IMR-90 (cell line): ENCODE measurements at regions not wholly inside any gene's neighbourhood (a gene's known extent, or its start where the extent isn't known, plus 50 kb on each side); places are given as distances from the start of the nearest gene placed in this dataset.

Experiments
- ATAC-seq: fragments of 200-7000 bp; cut with Tn5 transposase; 2 replicates; pipeline ENCODE4 v1.9.1; 2020; ENCODE audit warnings: low read depth, mild to moderate bottlenecking, moderate library complexity
- BruUV-seq: library from RNA; stranded (reverse); fragments of 400-500 nt; replicated peaks from 2 replicates; lab custom pipeline; 2021; lab: Mats Ljungman, UMichigan
- CTCF ChIA-PET: fragments of 300-600 bp; formaldehyde crosslinking; extraction: SDS; loops from one replicate; lab custom pipeline; 2021; ENCODE audit warnings: antibody characterized with exemption; lab: Yijun Ruan, JAX
- POLR2A ChIA-PET: fragments of 300-600 bp; sonication (Branson Sonifier 250); formaldehyde crosslinking; loops from one replicate; lab custom pipeline; 2022; ENCODE audit warnings: antibody characterized with exemption; ENCODE audit not compliant: unreplicated experiment; lab: Charles Lee
- DNase-seq: peaks from one replicate; pipeline ENCODE4 v3.0.0; 2013
- H2AFZ ChIP-seq: replicated peaks from 2 replicates; pipeline ENCODE3; 2013; ENCODE audit warnings: low read length, mild to moderate bottlenecking; ENCODE audit not compliant: poor library complexity
- H2AK5ac ChIP-seq: 2 replicates; pipeline ENCODE4 v1.6.1; 2013; ENCODE audit warnings: low read depth, low read length, inconsistent platforms
- H2AK9ac ChIP-seq: replicated peaks from 2 replicates; pipeline ENCODE3; 2013; ENCODE audit warnings: mild to moderate bottlenecking, low read depth, low read length, moderate library complexity; ENCODE audit not compliant: poor library complexity
- H2BK120ac ChIP-seq: 2 replicates; pipeline ENCODE4 v1.6.1; 2013; ENCODE audit warnings: low read depth, low read length, inconsistent platforms
- H2BK15ac ChIP-seq: 3 replicates; pipeline ENCODE4 v1.6.1; 2013; ENCODE audit warnings: low read depth, low read length, inconsistent platforms
- H2BK20ac ChIP-seq: 2 replicates; pipeline ENCODE4 v1.6.1; 2013; ENCODE audit warnings: low read depth, mild to moderate bottlenecking, inconsistent platforms, low read length, moderate library complexity
- H2BK5ac ChIP-seq: 2 replicates; pipeline ENCODE4 v1.6.1; 2013; ENCODE audit warnings: mild to moderate bottlenecking, low read depth, low read length, inconsistent platforms; ENCODE audit not compliant: poor library complexity, severe bottlenecking
- H3K14ac ChIP-seq: replicated peaks from 2 replicates; pipeline ENCODE4 v1.6.1; 2013; ENCODE audit warnings: low read depth, low read length, inconsistent platforms
- H3K18ac ChIP-seq: 2 replicates; pipeline ENCODE4 v1.6.1; 2013; ENCODE audit warnings: low read depth, low read length, control low read depth
- H3K23ac ChIP-seq: 2 replicates; pipeline ENCODE4 v1.6.1; 2013; ENCODE audit warnings: low read depth, low read length, inconsistent platforms
- H3K27ac ChIP-seq: 2 replicates; pipeline ENCODE4 v1.5.1; 2013; ENCODE audit warnings: mild to moderate bottlenecking, control low read depth, low read length; ENCODE audit not compliant: insufficient read depth
- H3K27me3 ChIP-seq: 2 replicates; pipeline ENCODE4 v1.6.1; 2013; ENCODE audit warnings: low read length; ENCODE audit not compliant: control insufficient read depth, insufficient read depth
- H3K36me3 ChIP-seq: 2 replicates; pipeline ENCODE4 v1.6.1; 2013; ENCODE audit warnings: low read length, mixed read lengths; ENCODE audit not compliant: control insufficient read depth, insufficient read depth
- H3K4ac ChIP-seq: 2 replicates; pipeline ENCODE4 v1.6.1; 2013; ENCODE audit warnings: low read depth, low read length, inconsistent platforms
- H3K4me1 ChIP-seq: 2 replicates; pipeline ENCODE4 v1.6.1; 2013; ENCODE audit warnings: low read length, mixed read lengths; ENCODE audit not compliant: control insufficient read depth, insufficient read depth
- H3K4me2 ChIP-seq: 2 replicates; pipeline ENCODE4 v1.6.1; 2013; ENCODE audit warnings: low read depth, mild to moderate bottlenecking, control low read depth, low read length, moderate library complexity
- H3K4me3 ChIP-seq: 2 replicates; pipeline ENCODE4 v1.5.1; 2013; ENCODE audit warnings: low read depth, mild to moderate bottlenecking, control low read depth, low read length, moderate library complexity; ENCODE audit not compliant: insufficient read depth
- H3K56ac ChIP-seq: 2 replicates; pipeline ENCODE4 v1.6.1; 2013; ENCODE audit warnings: low read length, inconsistent platforms; ENCODE audit not compliant: insufficient read depth; ENCODE audit errors: extremely low read depth
- H3K79me1 ChIP-seq, 2 experiments: 2 replicates each; pipeline ENCODE4 v1.6.1; 2013; ENCODE audit warnings: low read length in 2 of 2, inconsistent platforms in 1 of 2, low read depth in 1 of 2
- H3K9ac ChIP-seq: 2 replicates; pipeline ENCODE4 v1.6.1; 2013; ENCODE audit warnings: low read depth, low read length, control low read depth
- H3K9me1 ChIP-seq: 2 replicates; pipeline ENCODE4 v1.6.1; 2013; ENCODE audit warnings: low read length, inconsistent platforms; ENCODE audit not compliant: insufficient read depth
- H3K9me3 ChIP-seq: 2 replicates; pipeline ENCODE4 v1.6.1; 2013; ENCODE audit warnings: low read length; ENCODE audit not compliant: control insufficient read depth, insufficient read depth
- H4K20me1 ChIP-seq: 2 replicates; pipeline ENCODE4 v1.6.1; 2013; ENCODE audit warnings: low read length, inconsistent platforms; ENCODE audit not compliant: insufficient read depth
- H4K5ac ChIP-seq: 2 replicates; pipeline ENCODE4 v1.6.1; 2013; ENCODE audit warnings: mild to moderate bottlenecking, low read depth, low read length, control low read depth
- H4K8ac ChIP-seq, 2 experiments: 2 replicates each; pipeline ENCODE4 v1.6.1; 2013; ENCODE audit warnings: low read depth in 2 of 2, low read length in 2 of 2, control low read depth in 1 of 2, inconsistent platforms in 1 of 2
- H4K91ac ChIP-seq: 2 replicates; pipeline ENCODE4 v1.6.1; 2013; ENCODE audit warnings: low read depth, low read length, inconsistent platforms; ENCODE audit not compliant: insufficient read depth
- FOS ChIP-seq: fragments of 150-350 bp; IDR thresholded peaks from 2 replicates; pipeline ENCODE4 v1.6.1; 2016; ENCODE audit warnings: low read depth, low read length
- POLR2A ChIP-seq: IDR thresholded peaks from 2 replicates; pipeline ENCODE4 v1.6.1; 2012; ENCODE audit warnings: mild to moderate bottlenecking, low read depth, low read length
- RFX5 ChIP-seq: IDR thresholded peaks from 2 replicates; pipeline ENCODE4 v1.8.0; 2012; ENCODE audit warnings: low read depth, mild to moderate bottlenecking, low read length, moderate library complexity
- WGBS, 2 experiments: methylation state at CpG; one replicate each; pipeline versions ENCODE4 v1.1.5 to v1.1.7; 2013; ENCODE audit warnings: missing lambda C conversion rate in 2 of 2; ENCODE audit not compliant: insufficient read length in 1 of 2; ENCODE audit errors: extremely low coverage in 2 of 2; 5-methylcytosine and 5-hydroxymethylcytosine counted together
- dilution Hi-C: fragments of 300-500 bp; cut with HindIII; formaldehyde crosslinking; loops from one replicate; pipeline ENCODE4 v1.14.3; 2018; ENCODE audit warnings: low sequenced_read_pairs; ENCODE audit not compliant: unreplicated experiment
- in situ Hi-C: fragments of 300-500 bp; cut with MboI; formaldehyde crosslinking; loops from 3 replicates; pipeline ENCODE4 v1.14.3; 2019; ENCODE audit warnings: low sequenced_read_pairs, inconsistent platforms, mixed read lengths
- intact Hi-C: fragments of 100-400 bp; cut with micrococcal nuclease; formaldehyde crosslinking; loops from 2 replicates; pipeline ENCODE4 v1.10.0; 2022

DNA sequence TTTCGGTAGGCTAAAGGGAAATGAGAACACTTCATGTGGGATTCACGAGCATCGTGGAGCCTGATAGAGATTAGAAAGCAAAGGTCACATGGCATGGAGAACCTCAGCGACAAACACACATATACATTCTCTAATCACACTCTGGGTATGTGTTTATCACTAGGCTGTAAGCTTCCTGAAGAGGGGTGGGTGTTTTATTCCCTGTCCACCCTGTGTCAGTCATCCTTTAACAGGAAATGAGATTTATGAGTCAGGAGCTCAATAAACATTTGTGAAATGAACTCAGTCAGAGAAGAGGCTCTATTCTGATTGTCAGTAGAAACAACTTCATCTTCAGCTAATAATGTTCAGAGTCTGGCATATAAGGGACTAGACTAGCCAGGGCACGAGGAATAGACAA is 71.7 kb upstream of the EIF3M start:
- Histone ChIP-seq H3K9me1 (no peaks in the 10 kb centered on the region), H2AK9ac (no peak overlapping the region), H4K91ac (no peak overlapping the region), H3K4me3 (no peak overlapping the region), H3K14ac (no peak overlapping the region), H3K4me1 (no peaks in the 10 kb centered on the region), H4K8ac (no peak overlapping the region), H3K56ac (no peak overlapping the region; the same call in 1 of the 2 replicates), H2BK15ac (no peak overlapping the region), H3K36me3 (no peaks in the 10 kb centered on the region), H3K23ac (no peak overlapping the region), H4K20me1 (no peaks in the 10 kb centered on the region), H3K4ac (no peak overlapping the region), H3K4me2 (no peak overlapping the region), H3K27me3 (no peaks in the 10 kb centered on the region), H3K18ac (no peak overlapping the region), H2BK20ac (no peak overlapping the region), H3K79me1 (no peaks in the 10 kb centered on the region), H4K5ac (no peak overlapping the region), H2BK5ac (no peak overlapping the region), H3K9ac (no peak overlapping the region), H3K9me3 (no peaks in the 10 kb centered on the region), H2AFZ (no peak overlapping the region), H3K27ac (no peak overlapping the region), H2AK5ac (no peak overlapping the region), H2BK120ac (no peak overlapping the region)
- in situ Hi-C loops (no loop called here), intact Hi-C loops (no loop called here), dilution Hi-C loops (no loop called here)
- DNase-seq = no peak
- no CpG with 5 or more reads among the region's 5 CpGs for WGBS, 2 experiments
- ATAC-seq = no peak
- no TSS peak for BruUV-seq
- CTCF ChIA-PET = no interaction called here
- no peak for TF ChIP-seq FOS
- no peak for TF ChIP-seq RFX5
- TF ChIP-seq POLR2A = no peak
- POLR2A ChIA-PET = no interaction called here
